Right lung (tissue), 2 donors: ENCODE measurements at regions not wholly inside any gene's neighbourhood (a gene's known extent, or its start where the extent isn't known, plus 50 kb on each side); places are given as distances from the start of the nearest gene placed in this dataset.

Experiments
- DNase-seq, 2 donors: peaks; one replicate each; pipeline ENCODE4 v3.0.0-alpha.2; 2013

- no peak for DNase-seq
Observed at GRCh38 chr17:69884846-69885245, 190.2 kb upstream of the KCNJ16 start.

GRCh38 chr17:69898601-69899000 is 176.4 kb upstream of the KCNJ16 start:
- no peak for DNase-seq

- DNase-seq, result no peak
Observed at GRCh38 chr17:69900101-69900500, 174.9 kb upstream of the KCNJ16 start.

GRCh38 chr17:69900829-69901228 is 174.2 kb upstream of the KCNJ16 start:
- DNase-seq, result no peak

- no peak for DNase-seq
Observed at GRCh38 chr17:69906306-69906705, 168.7 kb upstream of the KCNJ16 start.

- peak; percentile 8 to 15 for DNase-seq
Observed at GRCh38 chr17:69907132-69907847, 167.7 kb upstream of the KCNJ16 start.

- DNase-seq, result no peak
Observed at GRCh38 chr17:69908626-69909368, 166.2 kb upstream of the KCNJ16 start.

GRCh38 chr17:69909389-69909788 is 165.6 kb upstream of the KCNJ16 start:
- no peak for DNase-seq

- DNase-seq, result no peak
Observed at GRCh38 chr17:69912805-69913204, 162.2 kb upstream of the KCNJ16 start.

GRCh38 chr17:69913216-69913615 is 161.8 kb upstream of the KCNJ16 start:
- no peak for DNase-seq

GRCh38 chr17:69913616-69914015 is 161.4 kb upstream of the KCNJ16 start:
- DNase-seq, result no peak

GRCh38 chr17:69914520-69914919 is 160.5 kb upstream of the KCNJ16 start:
- no peak for DNase-seq

- no peak for DNase-seq
Observed at GRCh38 chr17:69916761-69917160, 158.3 kb upstream of the KCNJ16 start.

- DNase-seq, result no peak
Observed at GRCh38 chr17:69918164-69918563, 156.9 kb upstream of the KCNJ16 start.

GRCh38 chr17:69919789-69920188 is 155.2 kb upstream of the KCNJ16 start:
- DNase-seq, result no peak

GRCh38 chr17:69921046-69921445 is 154.0 kb upstream of the KCNJ16 start:
- DNase-seq, result no peak

- DNase-seq, result no peak
Observed at GRCh38 chr17:69928611-69929010, 146.4 kb upstream of the KCNJ16 start.

- DNase-seq, result no peak
Observed at GRCh38 chr17:69936996-69937395, 138.0 kb upstream of the KCNJ16 start.

GRCh38 chr17:69943058-69943457 is 132.0 kb upstream of the KCNJ16 start:
- DNase-seq, result no peak

- no peak for DNase-seq
Observed at GRCh38 chr17:69944406-69944805, 130.6 kb upstream of the KCNJ16 start.

- peak; percentile 28 to 41 for DNase-seq
Observed at GRCh38 chr17:69945698-69946185, 129.3 kb upstream of the KCNJ16 start.

GRCh38 chr17:69947027-69947759 is 127.8 kb upstream of the KCNJ16 start:
- DNase-seq, result no peak

GRCh38 chr17:69948406-69948805 is 126.6 kb upstream of the KCNJ16 start:
- no peak for DNase-seq
